ENCODE measurements at regions not wholly inside any gene's neighbourhood (a gene's known extent, or its start where the extent isn't known, plus 50 kb on each side); places are given as distances from the start of the nearest gene placed in this dataset.
"Not testable (repeated sequence)": the region's sequence is repeated elsewhere in the genome, so short reads cannot be mapped to it uniquely, and the experiment has no call there.

- not testable (repeated sequence) for H3K36me3 ChIP-seq (ENCODE audit: insufficient read depth, low read depth, low read length); H3K9ac ChIP-seq (ENCODE audit: low read depth, low read length); H3K4me3 ChIP-seq (ENCODE audit: low read length); H3K4me1 ChIP-seq (ENCODE audit: insufficient read depth, low read length); H3K27me3 ChIP-seq (ENCODE audit: insufficient read depth, low read length); H3K9me3 ChIP-seq (ENCODE audit: insufficient read depth, low read depth, low read length); H3K27ac ChIP-seq (ENCODE audit: low read length)
These were observed 222.3 kb downstream of the NPIPA7 start for GRCh38 chr16:16601239-16601638.

- not testable (repeated sequence) for H3K9me3 ChIP-seq (ENCODE audit: insufficient read depth, low read depth, low read length); H3K27ac ChIP-seq (ENCODE audit: low read length); H3K4me3 ChIP-seq (ENCODE audit: low read length); H3K36me3 ChIP-seq (ENCODE audit: insufficient read depth, low read depth, low read length); H3K27me3 ChIP-seq (ENCODE audit: insufficient read depth, low read length); H3K9ac ChIP-seq (ENCODE audit: low read depth, low read length); H3K4me1 ChIP-seq (ENCODE audit: insufficient read depth, low read length)
These were observed 228.6 kb downstream of the NPIPA7 start for GRCh38 chr16:16607401-16608082.

GRCh38 chr16:16609627-16610026 is 230.7 kb downstream of the NPIPA7 start:
- H3K4me3 ChIP-seq (ENCODE audit: low read length); H3K27me3 ChIP-seq (ENCODE audit: insufficient read depth, low read length); H3K9me3 ChIP-seq (ENCODE audit: insufficient read depth, low read depth, low read length); H3K4me1 ChIP-seq (ENCODE audit: insufficient read depth, low read length); H3K36me3 ChIP-seq (ENCODE audit: insufficient read depth, low read depth, low read length); H3K9ac ChIP-seq (ENCODE audit: low read depth, low read length); H3K27ac ChIP-seq (ENCODE audit: low read length): not testable (repeated sequence)

DNA sequence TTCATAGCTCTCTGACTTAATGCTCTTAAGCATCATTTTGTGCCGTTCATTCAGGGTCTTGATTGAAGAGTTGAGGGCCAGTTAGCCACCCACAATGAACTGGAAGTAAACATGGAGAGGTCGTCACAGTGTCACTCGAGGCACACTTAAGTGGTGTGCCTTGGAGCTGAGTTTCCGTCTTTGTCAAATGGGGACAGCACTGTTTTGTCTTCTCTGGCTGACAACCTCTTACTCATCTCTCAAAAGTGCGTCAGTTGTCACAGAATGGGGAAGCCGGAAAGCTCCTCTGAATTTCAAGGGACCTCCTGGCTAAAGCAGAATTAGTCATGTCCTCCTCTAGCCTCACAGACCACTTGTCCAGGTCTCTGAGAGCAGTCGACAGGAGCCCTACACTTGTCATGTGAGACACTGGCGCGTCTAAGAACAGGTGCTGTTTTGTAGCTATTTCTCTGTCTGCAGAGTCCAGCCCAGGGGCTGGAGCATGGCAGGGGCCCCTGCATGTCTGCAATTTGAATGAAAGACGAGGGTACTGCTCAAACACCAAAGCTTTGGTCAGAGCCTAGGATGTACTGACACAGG is 231.5 kb downstream of the NPIPA7 start:
- H3K9me3 ChIP-seq (ENCODE audit: insufficient read depth, low read depth, low read length); H3K4me3 ChIP-seq (ENCODE audit: low read length); H3K27ac ChIP-seq (ENCODE audit: low read length); H3K9ac ChIP-seq (ENCODE audit: low read depth, low read length); H3K27me3 ChIP-seq (ENCODE audit: insufficient read depth, low read length); H3K4me1 ChIP-seq (ENCODE audit: insufficient read depth, low read length); H3K36me3 ChIP-seq (ENCODE audit: insufficient read depth, low read depth, low read length): not testable (repeated sequence)

DNA sequence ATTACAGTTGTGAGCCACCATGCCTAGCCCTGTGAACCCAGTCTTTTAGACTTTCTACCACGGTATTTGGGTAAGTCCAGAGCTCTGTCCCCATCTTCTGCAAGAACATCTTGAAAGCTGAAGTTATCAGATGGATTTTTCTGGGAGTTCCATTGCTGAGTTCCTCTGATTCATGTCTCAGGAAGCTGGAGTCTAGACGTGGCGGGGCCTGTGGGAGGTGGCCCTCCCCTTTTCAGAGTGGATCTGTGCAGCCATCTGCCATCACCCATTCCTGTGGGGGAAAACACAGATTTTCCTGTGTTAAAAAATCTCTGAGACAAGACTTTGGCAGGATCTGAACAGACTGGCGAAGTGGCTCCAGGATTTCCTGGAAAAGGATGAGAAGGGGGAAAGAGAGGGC is 234.3 kb downstream of the NPIPA7 start:
- H3K9ac ChIP-seq (ENCODE audit: low read depth, low read length) = not testable (repeated sequence)

DNA sequence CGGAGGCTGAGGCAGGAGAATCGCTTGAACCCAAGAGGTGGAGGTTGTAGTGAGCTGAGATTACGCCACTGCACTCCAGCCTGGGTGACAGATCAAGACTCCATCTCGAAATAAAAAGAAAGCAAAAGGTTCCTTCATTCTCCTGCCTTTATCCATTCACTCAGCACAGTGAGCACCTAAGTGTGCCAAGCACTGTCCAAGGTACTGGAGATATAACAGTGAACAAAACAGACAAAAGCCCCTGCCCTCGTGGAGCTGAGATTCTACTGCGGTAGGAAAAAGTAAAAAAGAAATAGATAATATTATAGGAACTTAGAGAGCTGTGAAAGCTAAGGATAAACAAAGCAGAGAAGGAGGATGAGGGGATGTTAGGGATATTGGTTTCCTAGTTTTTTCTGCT is 235.5 kb downstream of the NPIPA7 start:
- H3K27ac ChIP-seq (ENCODE audit: low read length); H3K9me3 ChIP-seq (ENCODE audit: insufficient read depth, low read depth, low read length); H3K27me3 ChIP-seq (ENCODE audit: insufficient read depth, low read length): not testable (repeated sequence)

More for the DNA sequence above, 234.3 kb downstream of the NPIPA7 start:
- H3K27ac ChIP-seq (ENCODE audit: low read length); H3K27me3 ChIP-seq (ENCODE audit: insufficient read depth, low read length); H3K9me3 ChIP-seq (ENCODE audit: insufficient read depth, low read depth, low read length); H3K4me1 ChIP-seq (ENCODE audit: insufficient read depth, low read length); H3K36me3 ChIP-seq (ENCODE audit: insufficient read depth, low read depth, low read length); H3K4me3 ChIP-seq (ENCODE audit: low read length): not testable (repeated sequence)

GRCh38 chr16:16618963-16619465 is 240.1 kb downstream of the NPIPA7 start:
- not testable (repeated sequence) for H3K4me1 ChIP-seq (ENCODE audit: insufficient read depth, low read length); H3K4me3 ChIP-seq (ENCODE audit: low read length); H3K27ac ChIP-seq (ENCODE audit: low read length); H3K9me3 ChIP-seq (ENCODE audit: insufficient read depth, low read depth, low read length); H3K36me3 ChIP-seq (ENCODE audit: insufficient read depth, low read depth, low read length); H3K9ac ChIP-seq (ENCODE audit: low read depth, low read length); H3K27me3 ChIP-seq (ENCODE audit: insufficient read depth, low read length)

More for the DNA sequence above, 235.5 kb downstream of the NPIPA7 start:
- not testable (repeated sequence) for H3K36me3 ChIP-seq (ENCODE audit: insufficient read depth, low read depth, low read length); H3K4me1 ChIP-seq (ENCODE audit: insufficient read depth, low read length); H3K9ac ChIP-seq (ENCODE audit: low read depth, low read length); H3K4me3 ChIP-seq (ENCODE audit: low read length)

GRCh38 chr16:16624367-16624766 is 245.4 kb downstream of the NPIPA7 start:
- not testable (repeated sequence) for H3K4me1 ChIP-seq (ENCODE audit: insufficient read depth, low read length); H3K4me3 ChIP-seq (ENCODE audit: low read length); H3K27me3 ChIP-seq (ENCODE audit: insufficient read depth, low read length); H3K27ac ChIP-seq (ENCODE audit: low read length); H3K36me3 ChIP-seq (ENCODE audit: insufficient read depth, low read depth, low read length); H3K9ac ChIP-seq (ENCODE audit: low read depth, low read length); H3K9me3 ChIP-seq (ENCODE audit: insufficient read depth, low read depth, low read length)

DNA sequence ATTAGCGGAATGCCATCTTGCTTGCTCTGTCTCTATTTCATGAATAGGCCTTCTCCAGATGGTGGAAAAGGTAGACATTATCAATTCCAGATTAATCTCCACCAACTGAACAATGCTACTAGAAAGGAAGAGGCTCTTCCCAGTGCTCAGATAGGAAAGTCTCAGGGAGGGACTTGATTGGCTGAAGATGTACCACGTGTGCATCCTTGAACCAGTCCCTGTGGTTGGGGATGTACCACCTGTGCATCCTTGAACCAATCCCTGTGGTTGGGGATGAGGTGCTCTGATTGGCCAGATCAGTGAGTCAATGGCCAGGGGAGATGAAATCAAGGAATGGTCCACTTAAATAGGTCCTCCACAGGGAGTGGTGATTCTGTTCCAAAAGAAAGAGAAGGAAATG is 246.2 kb downstream of the NPIPA7 start:
- H3K36me3 ChIP-seq (ENCODE audit: insufficient read depth, low read depth, low read length); H3K27me3 ChIP-seq (ENCODE audit: insufficient read depth, low read length); H3K9ac ChIP-seq (ENCODE audit: low read depth, low read length): not testable (repeated sequence)

DNA sequence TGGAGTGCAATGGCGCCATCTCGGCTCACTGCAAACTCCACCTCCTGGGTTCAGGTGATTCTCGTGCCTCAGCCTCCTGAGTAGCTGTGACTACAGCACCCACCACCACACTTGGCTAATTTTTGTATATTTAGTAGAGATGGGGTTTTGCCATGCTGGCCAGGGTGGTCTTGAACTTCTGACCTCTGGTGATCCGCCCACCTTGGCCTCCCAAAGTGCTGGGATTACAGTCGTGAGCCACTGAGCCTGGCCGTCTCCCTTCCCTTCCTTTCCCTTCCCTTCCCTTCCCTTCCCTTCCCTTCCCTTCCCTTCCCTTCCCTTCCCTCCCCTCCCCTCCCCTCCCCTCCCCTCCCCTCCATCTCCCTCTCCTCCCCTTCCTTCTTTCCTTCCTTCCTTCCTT is 248.9 kb downstream of the NPIPA7 start:
- H3K27ac ChIP-seq (ENCODE audit: low read length); H3K9me3 ChIP-seq (ENCODE audit: insufficient read depth, low read depth, low read length); H3K27me3 ChIP-seq (ENCODE audit: insufficient read depth, low read length); H3K36me3 ChIP-seq (ENCODE audit: insufficient read depth, low read depth, low read length); H3K4me3 ChIP-seq (ENCODE audit: low read length); H3K4me1 ChIP-seq (ENCODE audit: insufficient read depth, low read length); H3K9ac ChIP-seq (ENCODE audit: low read depth, low read length): not testable (repeated sequence)

More for the DNA sequence above, 246.2 kb downstream of the NPIPA7 start:
- H3K4me3 ChIP-seq (ENCODE audit: low read length); H3K9me3 ChIP-seq (ENCODE audit: insufficient read depth, low read depth, low read length); H3K4me1 ChIP-seq (ENCODE audit: insufficient read depth, low read length); H3K27ac ChIP-seq (ENCODE audit: low read length): not testable (repeated sequence)

DNA sequence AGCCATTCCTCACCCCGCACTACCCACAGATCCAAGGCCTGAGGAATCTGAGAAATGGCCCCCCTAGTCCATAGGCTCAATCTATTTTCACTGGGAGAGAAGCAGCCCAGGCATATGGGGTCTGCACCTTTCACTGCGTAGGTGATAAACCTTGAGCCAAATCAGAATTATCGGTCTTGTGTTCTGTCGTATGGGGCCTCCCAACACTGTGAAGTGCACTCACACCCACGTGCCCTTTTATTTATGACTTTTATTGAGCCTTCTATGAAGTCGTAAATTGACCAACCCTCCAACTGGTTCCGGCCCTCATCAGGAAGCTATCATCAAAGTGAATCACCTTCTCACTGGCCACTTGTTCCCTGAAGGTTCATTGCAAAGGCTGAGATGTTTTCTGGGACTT is 259.3 kb downstream of the NPIPA7 start:
- H3K4me3 ChIP-seq (ENCODE audit: low read length); H3K4me1 ChIP-seq (ENCODE audit: insufficient read depth, low read length); H3K9ac ChIP-seq (ENCODE audit: low read depth, low read length); H3K36me3 ChIP-seq (ENCODE audit: insufficient read depth, low read depth, low read length); H3K9me3 ChIP-seq (ENCODE audit: insufficient read depth, low read depth, low read length); H3K27me3 ChIP-seq (ENCODE audit: insufficient read depth, low read length); H3K27ac ChIP-seq (ENCODE audit: low read length): not testable (repeated sequence)

DNA sequence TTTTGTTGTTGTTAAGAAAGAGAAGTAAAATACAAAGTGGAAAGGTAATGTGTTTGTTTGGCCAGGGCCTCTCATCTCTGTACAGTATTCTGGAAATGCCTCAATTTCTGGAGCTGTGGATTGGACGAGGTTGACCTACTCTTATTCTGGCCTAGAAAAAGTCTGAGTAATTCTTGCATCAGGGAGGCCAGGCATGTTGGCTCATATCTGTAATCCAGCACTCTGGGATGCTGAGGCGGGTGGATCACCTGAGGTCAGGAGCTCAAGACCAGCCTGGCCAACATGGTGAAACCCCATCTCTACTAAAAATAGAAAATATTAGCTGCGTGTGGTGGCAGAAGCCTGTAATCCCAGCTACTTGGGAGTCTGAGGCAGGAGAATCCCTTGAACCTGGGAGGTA is 259.8 kb downstream of the NPIPA7 start:
- H3K9ac ChIP-seq (ENCODE audit: low read depth, low read length); H3K9me3 ChIP-seq (ENCODE audit: insufficient read depth, low read depth, low read length); H3K4me3 ChIP-seq (ENCODE audit: low read length); H3K27me3 ChIP-seq (ENCODE audit: insufficient read depth, low read length); H3K4me1 ChIP-seq (ENCODE audit: insufficient read depth, low read length); H3K27ac ChIP-seq (ENCODE audit: low read length); H3K36me3 ChIP-seq (ENCODE audit: insufficient read depth, low read depth, low read length): not testable (repeated sequence)

Data from iPS-20b (cell line).